Stomach (tissue), 8 donors: ENCODE measurements at regions not wholly inside any gene's neighbourhood (a gene's known extent, or its start where the extent isn't known, plus 50 kb on each side); places are given as distances from the start of the nearest gene placed in this dataset.

Experiments used
- DNase-seq, 2 donors: peaks; one replicate each; pipeline versions ENCODE4 v3.0.0 to v3.0.0-alpha.2; 2013 to 2019
- H3K27ac ChIP-seq, 5 donors: fragments of 200-600 bp in 4 of 5; sonication (generic) in 4 of 5; one replicate each; pipeline ENCODE4 v1.5.1; 2013 to 2019; ENCODE audit warnings: mild to moderate bottlenecking in 1 of 5, moderate library complexity in 1 of 5
- H3K27me3 ChIP-seq, 3 donors: fragments of 200-600 bp; sonication (generic); one replicate each; pipeline ENCODE4 v1.5.1; 2017 to 2019; ENCODE audit warnings: mixed run types in 1 of 3
- H3K36me3 ChIP-seq, 4 donors: fragments of 200-600 bp; sonication (generic); 1 replicate in 3 of 4; 2 replicates in 1 of 4; pipeline ENCODE4 v1.5.1; 2016 to 2019
- H3K4me1 ChIP-seq, 4 donors: fragments of 200-600 bp; sonication (generic); one replicate each; pipeline ENCODE4 v1.5.1; 2016 to 2019
- H3K4me3 ChIP-seq, 4 donors: fragments of 200-600 bp; sonication (generic) in 3 of 4; one replicate each; pipeline ENCODE4 v1.5.1; 2016 to 2019; ENCODE audit warnings: mild to moderate bottlenecking in 1 of 4
- H3K9me3 ChIP-seq, 4 donors: fragments of 200-600 bp; sonication (generic); one replicate each; pipeline ENCODE4 v1.5.1; 2016 to 2019
- EP300 ChIP-seq: sonication (generic); formaldehyde crosslinking; IDR thresholded peaks from one replicate; pipeline ENCODE4 v1.6.1; 2017; ENCODE audit warnings: antibody characterized with exemption
- POLR2A ChIP-seq, 4 donors: fragments of 450-650 bp; IDR thresholded peaks; one replicate each; pipeline ENCODE4 v1.6.1; 2016; ENCODE audit warnings: antibody characterized with exemption in 4 of 4, control low read depth in 2 of 4, mild to moderate bottlenecking in 1 of 4, moderate library complexity in 1 of 4
- POLR2AphosphoS5 ChIP-seq, 3 donors: sonication (generic); formaldehyde crosslinking; IDR thresholded peaks; one replicate each; pipeline ENCODE4 v1.6.1; 2016; ENCODE audit warnings: antibody characterized with exemption in 3 of 3
- WGBS, 5 donors: extraction: QIAGEN DNeasy Blood & Tissue Kit in 3 of 5; methylation state at CpG; one replicate each; pipeline versions ENCODE4 v1.1.5 to v1.1.7; 2013 to 2018; 5-methylcytosine and 5-hydroxymethylcytosine counted together
- intact Hi-C: fragments of 100-400 bp; cut with DNase I; formaldehyde crosslinking; loops from one replicate; pipeline ENCODE4 v1.15.1; 2023; ENCODE audit warnings: low total_unique reads
- TF ChIP-seq, protein P1 (sequence below), 7 experiments: fragments of 450-650 bp in 4 of 7; fragments of 200-600 bp in 3 of 7; sonication (generic) in 3 of 7; IDR thresholded peaks; one replicate each; pipeline ENCODE4 v1.5.1; 2016 to 2019; ENCODE audit warnings: antibody characterized with exemption in 7 of 7, control low read depth in 2 of 7, mild to moderate bottlenecking in 1 of 7
- donor health status: healthy with polysubstance abuse.
- donor health status: Bipolar disorder and iron deficiency.
- donor health status: healthy.

GRCh38 chr3:144437989-144438388, 466.4 kb downstream of the DIPK2A start:
- no peak for TF ChIP-seq POLR2AphosphoS5 (IDR thresholded peaks at IDR 0.05)
- no peak for TF ChIP-seq POLR2A (IDR thresholded peaks at IDR 0.05)
- TF ChIP-seq EP300, result no peak
- TF ChIP-seq, protein P1, sequence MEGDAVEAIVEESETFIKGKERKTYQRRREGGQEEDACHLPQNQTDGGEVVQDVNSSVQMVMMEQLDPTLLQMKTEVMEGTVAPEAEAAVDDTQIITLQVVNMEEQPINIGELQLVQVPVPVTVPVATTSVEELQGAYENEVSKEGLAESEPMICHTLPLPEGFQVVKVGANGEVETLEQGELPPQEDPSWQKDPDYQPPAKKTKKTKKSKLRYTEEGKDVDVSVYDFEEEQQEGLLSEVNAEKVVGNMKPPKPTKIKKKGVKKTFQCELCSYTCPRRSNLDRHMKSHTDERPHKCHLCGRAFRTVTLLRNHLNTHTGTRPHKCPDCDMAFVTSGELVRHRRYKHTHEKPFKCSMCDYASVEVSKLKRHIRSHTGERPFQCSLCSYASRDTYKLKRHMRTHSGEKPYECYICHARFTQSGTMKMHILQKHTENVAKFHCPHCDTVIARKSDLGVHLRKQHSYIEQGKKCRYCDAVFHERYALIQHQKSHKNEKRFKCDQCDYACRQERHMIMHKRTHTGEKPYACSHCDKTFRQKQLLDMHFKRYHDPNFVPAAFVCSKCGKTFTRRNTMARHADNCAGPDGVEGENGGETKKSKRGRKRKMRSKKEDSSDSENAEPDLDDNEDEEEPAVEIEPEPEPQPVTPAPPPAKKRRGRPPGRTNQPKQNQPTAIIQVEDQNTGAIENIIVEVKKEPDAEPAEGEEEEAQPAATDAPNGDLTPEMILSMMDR (IDR thresholded peaks at IDR 0.05), result no peak
- Histone ChIP-seq H3K4me1 (no peaks in the 10 kb centered on the region), H3K27me3 (no peaks in the 10 kb centered on the region), H3K4me3 (no peak overlapping the region), H3K27ac (no peak overlapping the region), H3K36me3 (no peaks in the 10 kb centered on the region), H3K9me3 (no peaks in the 10 kb centered on the region)
- 67 to 90% (median 81%) methylated on average over 3 of the region's 3 CpGs for WGBS, 5 donors
- no peak for DNase-seq
- intact Hi-C loops, result no loop called here

DNA sequence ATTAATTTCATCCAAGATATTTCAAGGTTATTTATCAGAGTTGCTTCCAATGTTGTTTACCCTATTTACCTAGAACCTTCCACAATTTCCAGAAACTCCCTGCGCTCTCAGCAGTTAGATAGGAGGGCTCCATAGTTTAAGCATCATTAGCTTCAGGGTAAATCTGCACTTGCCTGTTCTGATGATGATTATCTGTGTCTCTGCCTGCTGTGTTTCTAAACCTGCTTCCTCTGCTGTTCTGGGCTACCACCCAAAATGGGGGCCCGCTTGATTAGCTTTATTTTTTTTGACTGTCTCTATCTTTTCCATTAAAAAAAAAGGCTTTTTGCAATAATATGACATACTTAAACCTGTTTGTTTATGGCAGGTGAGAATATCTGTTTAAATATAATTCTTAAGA, 472.4 kb downstream of the DIPK2A start:
- WGBS, 5 donors, result 89 to 93% (median 91%) methylated on average over 2 of the region's 2 CpGs
- Histone ChIP-seq H3K36me3 (no peaks in the 10 kb centered on the region), H3K9me3 (no peaks in the 10 kb centered on the region), H3K27ac (no peak overlapping the region), H3K4me3 (no peak overlapping the region), H3K4me1 (no peaks in the 10 kb centered on the region), H3K27me3 (no peaks in the 10 kb centered on the region)
- no peak for DNase-seq
- intact Hi-C loops, result no loop called here
- TF ChIP-seq, protein P1 (IDR thresholded peaks at IDR 0.05), result no peak
- no peak for TF ChIP-seq EP300
- no peak for TF ChIP-seq POLR2A (IDR thresholded peaks at IDR 0.05)
- no peak for TF ChIP-seq POLR2AphosphoS5 (IDR thresholded peaks at IDR 0.05)

DNA sequence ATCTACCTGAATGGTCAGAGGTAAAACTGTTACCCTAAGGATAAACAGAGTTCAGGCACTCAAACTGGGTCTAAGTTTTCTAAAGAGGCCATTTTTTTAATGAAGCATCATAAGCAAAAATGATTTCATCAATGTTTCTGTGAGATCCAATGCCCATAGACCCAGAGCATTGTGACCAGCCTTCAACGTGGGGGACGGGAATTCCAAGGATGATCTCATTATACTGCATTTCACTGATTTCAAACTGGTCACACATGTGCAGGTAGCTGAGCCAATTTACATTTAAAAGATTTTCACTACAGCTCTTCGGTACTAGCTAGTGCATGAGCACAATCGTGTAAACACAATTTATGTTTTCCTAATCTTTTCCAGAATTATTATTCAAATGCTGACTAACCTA, 472.9 kb downstream of the DIPK2A start:
- Histone ChIP-seq H3K27ac (no peak overlapping the region), H3K36me3 (no peaks in the 10 kb centered on the region), H3K4me3 (no peak overlapping the region), H3K4me1 (no peaks in the 10 kb centered on the region), H3K9me3 (no peaks in the 10 kb centered on the region), H3K27me3 (no peaks in the 10 kb centered on the region)
- 82 to 92% (median 88%) methylated on average over 4 of the region's 4 CpGs for WGBS, 5 donors
- intact Hi-C loops, result no loop called here
- TF ChIP-seq POLR2A (IDR thresholded peaks at IDR 0.05) (no peak), EP300 (no peak), POLR2AphosphoS5 (IDR thresholded peaks at IDR 0.05) (no peak)
- TF ChIP-seq, protein P1 (IDR thresholded peaks at IDR 0.05), result no peak
- DNase-seq, result no peak

DNA sequence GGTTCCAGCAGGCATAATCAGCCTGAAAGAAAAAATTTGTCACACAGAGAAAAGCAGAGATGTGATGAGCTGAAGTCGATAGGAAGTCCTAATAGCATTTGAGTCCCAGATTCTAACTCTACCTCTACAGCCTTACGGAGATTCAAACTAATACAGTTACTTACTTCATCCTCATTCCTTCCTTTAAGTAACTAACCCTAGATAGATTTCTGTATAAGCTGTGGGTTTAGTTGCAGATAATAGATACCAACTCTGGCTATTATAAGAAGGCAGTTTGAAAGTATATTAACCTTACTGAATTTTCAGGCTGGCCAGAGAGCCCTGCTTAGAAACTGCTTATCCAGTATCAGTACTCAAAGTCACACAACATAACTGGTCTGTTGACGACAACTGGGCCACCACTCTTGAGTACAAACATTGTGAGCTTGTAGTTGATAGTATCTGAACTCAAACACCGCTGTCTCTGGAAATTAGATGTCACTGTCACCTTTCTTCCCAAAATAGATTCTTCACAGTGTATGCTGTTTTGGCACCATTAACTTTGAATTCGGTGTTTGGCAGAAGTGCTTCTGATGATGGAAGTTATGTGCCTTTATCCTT, 484.3 kb downstream of the DIPK2A start:
- no peak overlapping the region for H3K4me3 ChIP-seq
- no peak for DNase-seq
- TF ChIP-seq, protein P1 (IDR thresholded peaks at IDR 0.05), result no peak
- TF ChIP-seq POLR2AphosphoS5 (IDR thresholded peaks at IDR 0.05), result no peak
- TF ChIP-seq EP300, result no peak
- no peak for TF ChIP-seq POLR2A (IDR thresholded peaks at IDR 0.05)
- H3K27ac ChIP-seq, result no peak overlapping the region
- H3K9me3 ChIP-seq, result no peaks in the 10 kb centered on the region
- H3K27me3 ChIP-seq, result no peaks in the 10 kb centered on the region
- H3K4me1 ChIP-seq, result no peaks in the 10 kb centered on the region
- 84 to 87% (median 85%) methylated on average over 5 of the region's 5 CpGs for WGBS, 5 donors
- intact Hi-C loops, result no loop called here
- H3K36me3 ChIP-seq, result no peaks in the 10 kb centered on the region
